Limb (tissue), 2 donors: ENCODE measurements at regions not wholly inside any gene's neighbourhood (a gene's known extent, or its start where the extent isn't known, plus 50 kb on each side); places are given as distances from the start of the nearest gene placed in this dataset.
"Not testable (repeated sequence)": the region's sequence is repeated elsewhere in the genome, so short reads cannot be mapped to it uniquely, and the experiment has no call there.

ENCODE experiments used
- DNase-seq, 2 donors: peaks; one replicate each; pipeline ENCODE4 v3.0.0-alpha.2; 2016; ENCODE audit errors: extremely low spot score in 2 of 2

DNA sequence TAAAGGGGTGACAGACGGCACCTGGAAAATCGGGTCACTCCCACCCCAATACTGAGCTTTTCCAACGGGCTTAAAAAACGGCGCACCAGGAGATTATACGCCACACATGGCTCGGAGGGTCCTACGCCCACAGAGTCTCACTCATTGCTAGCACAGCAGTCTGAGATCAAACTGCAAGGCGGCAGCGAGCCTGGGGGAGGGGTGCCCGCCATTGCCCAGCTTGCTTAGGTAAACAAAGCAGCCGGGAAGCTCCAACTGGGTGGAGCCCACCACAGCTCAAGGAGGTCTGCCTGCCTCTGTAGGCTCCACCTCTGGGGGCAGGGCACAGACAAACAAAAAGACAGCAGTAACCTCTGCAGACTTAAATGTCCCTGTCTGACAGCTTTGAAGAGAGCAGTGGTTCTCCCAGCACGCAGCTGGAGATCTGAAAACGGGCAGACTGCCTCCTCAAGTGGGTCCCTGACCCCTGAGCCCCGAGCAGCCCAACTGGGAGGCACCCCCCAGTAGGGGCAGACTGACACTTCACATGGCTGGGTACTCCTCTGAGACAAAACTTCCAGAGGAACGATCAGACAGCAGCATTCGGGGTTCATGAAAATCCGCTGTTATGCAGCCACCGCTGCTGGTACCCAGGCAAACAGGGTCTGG, 162.8 kb upstream of the GJE1 start:
- DNase-seq: not testable (repeated sequence)

DNA sequence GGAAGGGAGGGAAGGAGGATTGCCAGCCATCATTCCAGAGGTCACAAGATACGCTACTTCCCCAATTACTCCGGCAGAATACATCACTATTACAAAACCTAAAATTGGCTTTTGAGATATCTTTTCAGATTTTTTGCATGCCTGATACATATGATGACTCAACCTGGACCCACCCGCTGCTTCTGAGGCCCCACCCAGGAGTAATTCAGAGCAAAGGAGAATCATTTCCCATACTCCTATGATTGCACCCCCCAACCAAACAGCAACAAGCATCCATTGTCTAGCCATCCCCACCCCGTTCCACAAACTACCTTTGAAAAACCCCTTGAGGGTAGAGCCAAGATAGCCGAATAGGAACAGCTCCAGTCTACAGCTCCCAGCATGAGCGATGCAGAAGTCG, 163.5 kb upstream of the GJE1 start:
- DNase-seq: no peak

DNA sequence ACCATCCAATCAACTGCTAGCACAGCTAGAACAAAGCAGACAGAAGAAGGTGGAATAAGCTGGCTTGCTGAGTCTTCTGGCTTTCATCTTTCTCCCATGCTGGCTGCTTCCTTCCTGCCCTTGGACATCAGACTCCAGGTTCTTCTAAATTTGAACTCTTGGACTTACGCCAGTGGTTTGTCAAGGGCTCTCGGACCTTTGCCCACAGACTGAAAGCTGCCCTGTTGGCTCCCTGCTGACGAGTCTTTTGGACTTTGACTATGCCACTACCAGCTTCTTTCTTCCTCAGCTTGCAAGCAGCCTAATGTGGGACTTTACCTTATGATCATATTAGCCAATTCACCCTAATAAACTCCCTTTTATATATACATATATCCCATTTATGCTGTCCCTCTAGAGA, 164.1 kb upstream of the GJE1 start:
- DNase-seq: no peak

DNA sequence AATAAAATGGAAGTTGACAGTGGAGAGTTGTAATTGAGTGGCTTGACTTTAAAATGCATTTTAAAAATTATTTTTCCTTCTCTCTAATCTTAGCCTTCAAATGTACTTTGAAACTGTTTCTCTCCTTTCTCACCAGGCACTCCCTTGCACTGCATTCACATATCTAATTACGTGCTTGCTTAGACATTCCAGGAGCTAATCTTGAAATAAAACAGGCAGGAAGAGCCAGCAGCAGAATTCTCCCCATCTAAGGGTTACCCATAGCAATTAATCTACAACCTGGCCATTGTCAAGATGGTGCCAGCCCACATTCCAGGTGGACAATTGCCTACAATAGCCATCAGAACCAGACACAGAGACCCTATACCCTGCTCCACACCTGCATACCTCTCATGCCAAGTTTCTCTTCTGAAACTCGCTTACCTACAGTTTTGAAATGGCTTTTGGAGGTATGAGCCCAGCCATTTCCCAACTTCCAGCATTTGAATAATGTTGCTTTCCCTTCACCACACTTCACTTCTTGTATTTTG, 167.6 kb upstream of the GJE1 start:
- no peak for DNase-seq

GRCh38 chr6:141963543-141964295, 169.0 kb upstream of the GJE1 start:
- DNase-seq: no peak

DNA sequence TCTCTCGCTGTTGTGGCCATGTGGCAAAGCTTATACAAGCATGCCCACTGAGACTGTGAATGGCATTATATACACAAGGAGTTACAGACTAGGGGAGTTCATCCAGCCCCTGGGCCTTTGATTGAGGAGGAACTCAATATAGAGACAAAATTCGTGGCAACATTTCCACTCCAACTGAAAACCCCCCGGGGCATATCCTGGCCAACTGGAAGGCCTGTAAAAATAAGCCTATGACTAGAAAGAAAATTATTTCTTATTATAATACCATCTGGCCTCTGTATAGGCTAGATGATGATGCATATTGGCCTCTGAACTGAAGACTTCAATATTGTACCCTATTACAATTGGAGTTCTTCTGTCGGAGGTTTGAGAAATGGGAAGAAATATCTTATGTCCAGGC, 175.5 kb upstream of the GJE1 start:
- no peak for DNase-seq

GRCh38 chr6:141956868-141957267, 175.9 kb upstream of the GJE1 start:
- DNase-seq: no peak

- DNase-seq: no peak
These were observed 176.5 kb upstream of the GJE1 start for GRCh38 chr6:141956046-141956761.

GRCh38 chr6:141953072-141953471, 179.7 kb upstream of the GJE1 start:
- no peak for DNase-seq

DNA sequence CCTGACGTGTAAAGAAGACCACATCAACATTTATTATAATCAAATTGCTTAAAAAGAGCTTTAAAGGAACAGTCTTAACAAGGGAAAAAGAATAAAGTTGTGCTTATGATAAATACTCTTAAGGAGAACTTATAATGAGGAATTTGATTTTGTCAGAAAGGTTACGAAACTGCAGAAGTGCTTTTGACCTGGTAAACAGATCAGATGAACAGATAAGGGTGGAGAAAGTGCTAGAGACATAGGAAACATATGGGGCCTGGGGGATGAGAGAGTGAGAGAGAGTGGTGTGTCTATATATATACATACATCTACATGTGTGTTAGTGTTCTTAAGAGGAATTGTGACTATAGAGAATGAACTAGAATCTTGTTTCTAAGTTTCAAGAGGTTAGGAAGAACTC, 186.2 kb upstream of the GJE1 start:
- no peak for DNase-seq

DNA sequence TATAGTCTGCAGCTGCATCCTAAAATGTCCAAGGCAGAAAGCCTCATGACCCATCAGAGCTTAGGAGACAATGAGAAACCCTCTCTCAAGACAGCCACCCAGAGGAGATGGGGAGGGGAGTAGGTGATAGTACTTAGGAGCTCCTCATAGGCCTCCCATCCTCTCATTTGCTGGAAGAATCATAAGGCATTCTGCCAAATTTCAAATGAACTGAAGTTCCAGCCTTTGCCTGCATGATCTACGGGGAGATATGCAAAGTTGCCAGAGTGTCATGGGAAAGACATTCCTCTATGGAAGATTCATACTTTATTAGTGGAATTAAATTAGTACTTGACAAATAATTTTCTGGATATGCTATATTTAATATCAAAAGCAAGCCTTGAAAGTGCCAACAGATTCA, 194.1 kb upstream of the GJE1 start:
- DNase-seq: no peak

GRCh38 chr6:141932685-141933084, 200.0 kb upstream of the GJE1 start:
- no peak for DNase-seq

DNA sequence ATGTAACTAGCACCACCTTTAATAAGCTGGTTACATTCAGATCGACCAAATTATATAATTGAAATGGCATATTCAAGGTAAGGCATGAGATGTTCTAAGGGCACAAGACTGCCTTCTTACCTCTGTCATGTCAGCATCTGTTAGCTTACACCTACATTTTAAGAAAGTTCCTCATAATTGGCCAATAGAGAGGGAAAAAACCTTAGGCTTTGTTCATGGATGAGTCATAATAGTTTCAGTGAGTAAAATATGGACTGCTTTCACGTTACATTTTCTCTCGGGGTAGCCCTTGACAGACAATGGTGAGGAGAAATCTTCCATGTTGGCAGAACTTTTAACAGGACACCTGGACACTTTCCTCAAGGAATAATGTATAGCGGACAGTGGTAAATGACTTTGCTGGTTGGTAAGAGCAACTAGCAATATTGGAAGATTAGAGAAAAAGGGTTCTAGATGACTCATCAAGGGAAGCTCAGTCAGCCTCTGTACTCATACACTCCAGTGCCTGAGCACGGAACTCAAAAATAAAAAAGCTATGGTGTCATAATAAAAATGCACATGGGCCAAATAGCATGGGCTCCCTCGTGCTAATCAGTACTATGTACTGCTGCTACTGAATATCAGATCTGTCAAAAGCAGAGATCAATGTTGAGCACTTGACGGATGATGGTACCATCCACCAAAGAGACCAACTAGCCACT, 206.4 kb upstream of the GJE1 start:
- DNase-seq: not testable (repeated sequence)

DNA sequence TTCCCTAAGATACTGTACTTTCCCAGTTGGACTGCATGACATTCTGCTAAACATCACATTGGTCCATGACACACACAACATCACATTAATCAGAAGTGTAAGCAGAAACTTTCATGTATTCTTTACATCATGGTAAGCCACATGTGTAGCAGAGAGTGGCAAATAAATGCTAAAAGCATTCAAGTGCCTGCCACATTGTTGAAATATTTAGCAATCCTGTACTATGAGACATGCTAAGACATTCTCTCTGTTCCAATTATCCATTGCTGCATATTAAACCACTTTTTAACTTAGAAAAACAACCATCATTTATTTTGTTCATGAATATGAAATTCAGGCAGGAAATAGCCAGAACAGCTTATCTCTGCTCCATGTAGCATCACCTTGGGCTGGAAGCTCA, 207.7 kb upstream of the GJE1 start:
- no peak for DNase-seq

GRCh38 chr6:141922898-141923297, 209.8 kb upstream of the GJE1 start:
- no peak for DNase-seq

- DNase-seq: not testable (repeated sequence)
These were observed 215.8 kb upstream of the GJE1 start for GRCh38 chr6:141916682-141917505.

DNA sequence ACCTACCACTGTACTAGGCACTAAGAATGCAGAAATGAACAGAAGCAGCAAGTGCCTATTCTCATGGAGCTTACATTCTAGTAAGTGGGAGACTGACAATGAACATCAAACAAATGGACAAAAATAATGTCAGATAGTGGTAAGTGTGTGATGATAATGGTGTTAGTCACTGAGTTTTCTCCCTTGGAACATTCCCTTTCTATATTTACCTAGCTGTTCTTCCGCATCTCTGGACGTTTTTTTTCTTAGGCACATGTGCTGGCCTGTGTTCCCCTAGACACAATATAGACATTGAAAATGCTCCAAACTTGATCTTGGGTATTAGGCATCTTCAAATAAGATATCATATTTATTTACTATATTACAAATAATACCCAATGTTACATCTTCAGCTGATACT, 218.1 kb upstream of the GJE1 start:
- no peak for DNase-seq

DNA sequence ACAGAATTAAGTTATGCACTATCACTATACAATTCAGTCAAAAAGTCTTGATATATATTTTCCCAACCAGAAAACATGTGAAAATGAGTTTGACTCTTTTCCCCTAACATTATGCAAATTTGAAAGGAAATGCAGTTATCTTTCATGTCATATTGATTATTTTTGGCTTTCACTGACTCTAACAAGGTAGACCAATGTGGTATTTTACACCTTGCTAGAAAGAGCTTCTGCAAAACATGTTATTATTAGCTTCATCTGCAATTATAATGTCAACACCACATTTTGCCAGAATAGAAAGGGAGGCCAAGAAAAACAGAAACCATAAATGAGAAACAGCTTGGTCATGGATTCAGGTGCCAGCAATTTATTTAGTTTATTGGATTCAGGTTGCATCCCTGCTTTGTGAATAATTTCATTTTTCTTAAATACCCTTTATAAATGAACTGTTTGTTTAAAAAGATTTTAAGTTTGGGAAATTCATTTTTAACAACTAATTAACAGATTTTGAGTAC, 226.1 kb upstream of the GJE1 start:
- no peak for DNase-seq

DNA sequence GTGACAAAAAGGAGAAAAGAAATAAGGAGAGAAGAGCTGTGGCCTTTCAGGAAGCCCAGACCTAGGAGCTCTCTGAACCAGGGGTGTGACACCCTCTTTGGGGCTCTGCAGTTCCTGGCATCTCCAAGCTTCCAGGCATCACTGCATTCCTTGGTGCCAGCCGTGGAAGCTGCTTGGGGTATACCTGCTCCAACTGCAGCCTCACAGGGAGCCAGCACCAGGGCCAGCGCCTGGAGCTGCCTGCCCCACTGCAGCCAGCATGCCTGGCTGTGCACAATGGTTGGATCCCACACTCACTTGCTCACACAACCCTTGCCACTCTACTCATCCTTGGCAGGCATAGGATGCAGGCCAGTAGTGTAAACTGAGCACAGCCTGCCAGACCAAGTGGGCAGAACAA, 242.1 kb upstream of the GJE1 start:
- no peak for DNase-seq

GRCh38 chr6:141884850-141885249, 247.9 kb upstream of the GJE1 start:
- no peak for DNase-seq

DNA sequence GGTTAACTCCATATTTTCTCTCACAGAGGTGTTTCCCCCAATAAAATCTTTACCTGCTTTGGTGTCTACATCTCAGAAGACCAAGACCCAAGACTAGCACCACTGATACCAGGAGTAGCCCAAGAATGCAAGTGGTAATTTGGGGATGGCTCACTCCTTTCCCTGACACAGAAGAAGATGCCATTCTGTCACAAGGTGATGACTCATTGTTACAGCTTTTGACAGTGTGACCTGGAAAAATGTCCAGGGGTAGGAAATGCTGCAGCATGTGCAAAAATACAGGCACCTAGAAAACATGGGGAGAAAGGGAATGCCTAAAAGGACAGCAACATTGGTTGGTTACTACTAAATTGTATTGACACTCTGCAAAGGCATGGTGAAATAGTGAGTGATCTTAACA, 254.0 kb upstream of the GJE1 start:
- DNase-seq: no peak
